ENCODE measurements at regions not wholly inside any gene's neighbourhood (a gene's known extent, or its start where the extent isn't known, plus 50 kb on each side); places are given as distances from the start of the nearest gene placed in this dataset.
A peak's percentile ranks its signal among the peaks of the same experiment; 100 is the strongest.

DNA sequence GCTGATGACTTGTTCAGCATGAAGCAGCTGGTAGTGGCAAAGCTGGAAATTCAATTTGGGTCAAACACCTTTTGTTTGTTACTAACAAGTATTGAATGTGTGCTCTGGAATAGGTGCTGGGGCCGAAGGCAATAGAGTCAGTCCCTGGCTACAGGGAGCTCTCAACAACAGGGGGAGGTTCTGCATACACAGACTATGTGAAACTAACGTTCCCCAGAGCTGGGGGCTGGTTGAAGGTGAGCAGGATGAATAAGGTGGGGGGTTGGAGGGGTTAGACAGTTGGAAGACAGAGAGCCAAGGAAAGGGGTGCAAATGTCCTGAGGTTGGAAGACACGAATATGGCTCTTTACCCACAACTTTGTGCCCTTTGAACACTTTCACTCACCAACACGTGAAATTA, 84.1 kb upstream of the PLPP4 start:
- no peak for DNase-seq (ENCODE audit: low spot score)

DNA sequence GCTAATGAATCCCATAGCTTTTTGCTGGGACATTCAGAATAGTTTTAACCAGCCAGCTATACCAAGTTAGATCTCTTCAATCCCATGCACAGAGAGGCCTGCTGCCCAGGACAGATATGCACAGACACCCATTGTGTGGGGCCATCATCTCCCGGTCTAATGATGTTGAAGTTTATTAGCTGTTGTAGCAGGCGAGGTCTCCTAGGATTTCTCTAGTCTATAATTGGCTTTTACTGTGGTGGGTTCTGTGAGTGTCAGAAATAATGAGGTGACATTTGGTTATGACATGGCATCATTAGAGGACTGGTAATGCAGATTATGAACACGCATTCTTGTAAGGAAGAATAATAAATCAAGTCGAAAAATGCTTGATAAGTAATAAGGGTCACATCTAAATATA, 81.4 kb upstream of the PLPP4 start:
- DNase-seq (ENCODE audit: low spot score): no peak

- DNase-seq (ENCODE audit: low spot score): no peak
These were observed 75.1 kb upstream of the PLPP4 start for GRCh38 chr10:120381931-120382330.

DNA sequence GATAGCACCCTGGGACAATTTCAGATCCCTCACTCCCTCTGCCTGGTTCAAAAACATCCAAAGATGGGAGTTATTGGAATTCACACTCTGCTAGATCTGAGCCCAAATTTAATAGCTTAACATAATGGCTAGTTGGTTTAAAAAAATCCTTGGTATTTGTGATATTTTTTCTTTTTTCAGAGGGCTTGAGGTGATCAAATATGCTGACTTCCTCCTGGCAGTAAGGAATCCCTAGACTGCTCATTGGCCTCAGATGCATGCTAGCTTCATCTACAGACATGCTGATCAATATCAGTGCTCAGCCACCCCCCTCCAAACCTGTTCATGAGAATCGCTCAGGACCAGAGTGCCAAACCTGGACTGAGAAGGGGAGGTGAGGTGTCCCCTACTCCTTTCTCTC, 74.7 kb upstream of the PLPP4 start:
- no peak for DNase-seq (ENCODE audit: low spot score)

DNA sequence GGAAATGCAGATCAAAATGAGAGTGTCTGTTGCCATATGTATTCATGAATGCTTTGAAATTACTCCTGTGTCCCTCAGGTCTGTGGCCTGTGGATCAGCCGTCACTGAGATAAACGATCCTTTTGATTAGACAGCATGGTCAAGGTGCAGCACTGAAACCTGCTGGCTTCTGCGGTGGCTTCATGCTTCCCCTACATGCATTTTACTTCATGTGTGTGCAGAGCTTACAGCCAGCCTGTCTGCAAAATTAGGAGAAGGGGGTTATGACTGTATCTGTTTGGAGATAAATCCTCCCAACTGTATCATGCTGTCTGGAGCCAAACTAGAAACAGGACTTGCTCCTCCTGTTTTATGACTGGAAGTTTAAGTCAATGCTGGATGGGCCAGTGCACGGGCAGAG, 71.0 kb upstream of the PLPP4 start:
- no peak for DNase-seq (ENCODE audit: low spot score)

GRCh38 chr10:120386896-120387295, 70.1 kb upstream of the PLPP4 start:
- no peak for DNase-seq (ENCODE audit: low spot score)

DNA sequence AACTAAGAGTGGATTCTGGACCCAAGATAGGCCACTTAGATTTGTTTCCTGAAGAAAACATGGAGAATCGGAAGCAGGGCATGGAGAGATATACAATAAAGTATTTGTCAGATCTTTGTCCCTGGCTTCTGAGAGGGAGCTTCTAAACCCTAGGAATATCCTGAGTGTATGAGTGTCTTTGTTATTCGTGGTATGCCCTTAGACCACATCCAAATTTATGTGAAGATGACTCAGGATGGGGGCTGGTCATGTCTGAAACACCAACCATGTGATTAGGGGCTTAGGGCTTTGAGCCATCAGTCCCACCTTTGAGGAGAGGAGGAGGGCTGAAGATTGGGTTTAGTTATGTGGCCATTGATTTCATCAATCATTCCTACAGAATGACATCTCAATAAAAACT, 69.7 kb upstream of the PLPP4 start:
- peak; percentile 57 for DNase-seq (ENCODE audit: low spot score)

DNA sequence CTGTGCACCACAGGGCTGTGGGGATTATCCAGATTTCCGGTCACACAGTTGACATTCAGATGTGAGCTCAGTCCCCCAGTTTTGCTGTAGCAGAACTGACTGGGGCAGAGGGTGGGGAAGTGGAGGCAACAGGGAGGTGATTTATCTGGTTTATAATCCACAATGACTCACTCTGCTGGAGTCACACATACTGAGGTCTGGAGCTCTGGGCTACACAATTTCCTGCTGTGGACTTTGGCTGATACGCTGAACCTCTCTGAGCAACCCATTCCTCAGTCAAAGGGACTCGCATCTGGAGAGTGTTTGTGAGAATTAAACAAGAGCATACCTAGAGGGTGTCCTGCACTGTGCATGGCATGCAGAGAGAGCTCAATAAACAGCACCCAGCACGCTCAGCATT, 64.8 kb upstream of the PLPP4 start:
- DNase-seq (ENCODE audit: low spot score): no peak

DNA sequence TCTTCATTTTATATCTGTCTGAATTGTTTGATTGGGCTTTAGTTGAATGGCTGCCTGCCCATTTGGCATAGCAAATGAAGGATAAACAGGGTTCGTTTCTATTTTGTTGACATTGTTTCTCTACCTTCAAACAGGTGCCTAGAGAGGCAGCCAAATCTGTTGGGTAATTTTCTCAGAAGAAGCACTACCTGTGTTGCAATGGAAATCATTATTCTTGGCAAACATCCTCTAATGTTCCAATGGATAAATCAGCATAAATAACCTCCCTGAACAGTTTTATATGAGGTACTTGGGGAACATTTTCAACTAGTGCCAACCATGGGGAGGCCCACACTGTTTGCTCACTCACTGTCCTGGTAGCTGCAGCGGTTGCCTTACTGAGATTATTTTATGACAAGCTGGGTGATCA, 64.4 kb upstream of the PLPP4 start:
- DNase-seq (ENCODE audit: low spot score): no peak

- no peak for DNase-seq (ENCODE audit: low spot score)
These were observed 62.6 kb upstream of the PLPP4 start for GRCh38 chr10:120394446-120394845.

DNA sequence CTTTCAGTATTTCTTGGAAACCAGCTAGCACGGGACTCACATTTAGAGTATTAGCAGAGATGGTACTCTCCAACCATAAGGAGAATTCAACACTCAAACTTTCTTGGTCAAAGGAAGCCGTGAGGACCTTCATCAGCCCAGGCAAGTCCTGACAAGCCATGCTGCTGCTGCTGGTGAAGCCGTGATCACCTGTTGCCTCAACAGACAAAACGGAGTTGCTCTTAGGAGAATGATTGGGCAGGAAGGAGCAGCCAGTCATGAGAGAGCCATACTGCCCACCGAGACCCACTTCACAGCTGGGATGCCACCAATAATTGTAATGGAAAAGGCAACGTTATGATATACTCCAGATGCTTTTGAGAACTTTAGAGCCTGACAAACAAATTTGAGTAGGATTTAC, 60.8 kb upstream of the PLPP4 start:
- DNase-seq (ENCODE audit: low spot score): no peak

GRCh38 chr10:120398180-120398579, 58.8 kb upstream of the PLPP4 start:
- no peak for DNase-seq (ENCODE audit: low spot score)

- DNase-seq (ENCODE audit: low spot score): no peak
These were observed 56.4 kb upstream of the PLPP4 start for GRCh38 chr10:120400601-120401000.

GRCh38 chr10:120402147-120402766, 54.8 kb upstream of the PLPP4 start:
- DNase-seq (ENCODE audit: low spot score): no peak

- no peak for DNase-seq (ENCODE audit: low spot score)
These were observed 53.9 kb upstream of the PLPP4 start for GRCh38 chr10:120403109-120403508.

DNA sequence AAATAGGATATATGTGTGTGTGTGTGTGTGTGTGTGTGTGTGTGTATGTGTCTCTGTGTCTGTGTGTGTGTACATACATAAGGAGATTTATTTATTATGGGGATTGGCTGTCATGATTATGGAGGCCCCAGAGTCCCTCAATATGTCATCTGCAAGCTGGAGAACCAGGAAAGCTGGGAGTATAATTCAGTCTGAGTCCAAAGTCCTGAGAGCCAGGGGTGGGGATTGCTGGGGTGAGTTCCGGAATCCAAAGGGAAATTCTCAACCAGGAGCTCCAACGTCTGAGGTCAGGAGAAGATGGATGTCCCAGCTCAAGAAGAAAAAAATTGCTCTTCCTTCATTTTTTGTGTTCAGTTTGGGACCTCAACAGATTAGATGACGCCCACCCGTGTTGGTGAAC, 50.7 kb upstream of the PLPP4 start:
- no peak for DNase-seq (ENCODE audit: low spot score)
